ENCODE measurements at regions not wholly inside any gene's neighbourhood (a gene's known extent, or its start where the extent isn't known, plus 50 kb on each side); places are given as distances from the start of the nearest gene placed in this dataset.

- intact Hi-C loops (cut with DNase I), result no loop called here
- no peaks in the 10 kb centered on the region for H3K36me3 ChIP-seq
- H3K27ac ChIP-seq (replicated peaks in 1 of 4), result no peak overlapping the region
- WGBS, result 90% methylated on average over 3 of the region's 4 CpGs
- no peak for DNase-seq (ENCODE audit: extremely low spot score)
- TF ChIP-seq POLR2A (IDR thresholded peaks at IDR 0.05; ENCODE audit: low read depth) (no peak), CTCF (IDR thresholded peaks at IDR 0.05) (no peak), EP300 (IDR thresholded peaks at IDR 0.05) (no peak), POLR2AphosphoS5 (IDR thresholded peaks at IDR 0.05) (no peak)
- no peaks in the 10 kb centered on the region for H3K9me3 ChIP-seq
- no peaks in the 10 kb centered on the region for H3K27me3 ChIP-seq
- H3K4me3 ChIP-seq, result no peak overlapping the region
- peaks cover 0 to 3% (median 0%) of the 10 kb centered on the region in 4 donors for H3K4me1 ChIP-seq
These were observed 54.9 kb upstream of the PCBD1 start for GRCh38 chr10:70943249-70943648.

GRCh38 chr10:70943841-70944466 lies 55.6 kb upstream of the PCBD1 start:
- Histone ChIP-seq H3K4me1 (peaks cover 0 to 3% (median 0%) of the 10 kb centered on the region in 4 donors), H3K36me3 (no peaks in the 10 kb centered on the region), H3K27me3 (no peaks in the 10 kb centered on the region), H3K4me3 (no peak overlapping the region), H3K9me3 (no peaks in the 10 kb centered on the region), H3K27ac (replicated peaks in 1 of 4) (no peak overlapping the region)
- no peak for TF ChIP-seq POLR2AphosphoS5 (IDR thresholded peaks at IDR 0.05)
- TF ChIP-seq EP300 (IDR thresholded peaks at IDR 0.05), result no peak
- TF ChIP-seq CTCF (IDR thresholded peaks at IDR 0.05), result no peak
- no peak for TF ChIP-seq POLR2A (IDR thresholded peaks at IDR 0.05; ENCODE audit: low read depth)
- WGBS, result 94% methylated on average over 13 of the region's 14 CpGs
- no peak for DNase-seq (ENCODE audit: extremely low spot score)
- intact Hi-C loops (cut with DNase I), result no loop called here

DNA sequence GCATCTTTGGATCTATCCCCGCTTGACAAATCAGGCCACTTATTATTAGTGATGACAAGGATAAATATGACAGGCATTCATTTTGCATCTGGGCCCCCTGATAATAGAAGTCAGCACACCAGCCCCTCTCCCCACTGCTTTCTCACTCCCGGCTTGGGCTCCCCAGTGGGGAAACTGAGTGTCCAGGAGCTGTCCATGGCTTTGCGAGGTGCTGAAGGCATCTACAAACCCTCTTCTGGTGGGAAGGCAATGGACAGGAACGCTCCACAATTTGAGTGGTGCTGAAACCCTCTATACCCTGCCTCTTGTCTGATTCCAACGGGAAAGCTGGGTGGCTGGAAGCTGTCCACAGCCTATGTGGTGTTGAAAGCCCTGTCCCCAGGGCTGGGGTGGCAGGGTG lies 61.7 kb upstream of the PCBD1 start:
- no peaks in the 10 kb centered on the region for H3K4me1 ChIP-seq
- TF ChIP-seq EP300 (IDR thresholded peaks at IDR 0.05) (no peak), CTCF (IDR thresholded peaks at IDR 0.05) (no peak), POLR2AphosphoS5 (IDR thresholded peaks at IDR 0.05) (no peak), POLR2A (IDR thresholded peaks at IDR 0.05; ENCODE audit: low read depth) (no peak)
- no peak for DNase-seq (ENCODE audit: extremely low spot score)
- intact Hi-C loops (cut with DNase I), result no loop called here
- no peak overlapping the region for H3K27ac ChIP-seq (replicated peaks in 1 of 4)
- no peaks in the 10 kb centered on the region for H3K36me3 ChIP-seq
- peaks cover 0 to 3% (median 0%) of the 10 kb centered on the region in 4 donors for H3K27me3 ChIP-seq
- no peaks in the 10 kb centered on the region for H3K9me3 ChIP-seq
- no peak overlapping the region for H3K4me3 ChIP-seq
- 88% methylated on average over 5 of the region's 5 CpGs for WGBS

- Histone ChIP-seq H3K27me3 (peaks cover 0 to 3% (median 0%) of the 10 kb centered on the region in 4 donors), H3K27ac (replicated peaks in 1 of 4) (no peak overlapping the region), H3K36me3 (no peaks in the 10 kb centered on the region), H3K4me1 (no peaks in the 10 kb centered on the region), H3K4me3 (no peak overlapping the region), H3K9me3 (no peaks in the 10 kb centered on the region)
- 100% methylated on average over 1 of the region's 1 CpG for WGBS
- intact Hi-C loops (cut with DNase I), result no loop called here
- DNase-seq (ENCODE audit: extremely low spot score), result no peak
- TF ChIP-seq POLR2A (IDR thresholded peaks at IDR 0.05; ENCODE audit: low read depth) (no peak), POLR2AphosphoS5 (IDR thresholded peaks at IDR 0.05) (no peak)
These were observed 62.4 kb upstream of the PCBD1 start for GRCh38 chr10:70950801-70951200.

DNA sequence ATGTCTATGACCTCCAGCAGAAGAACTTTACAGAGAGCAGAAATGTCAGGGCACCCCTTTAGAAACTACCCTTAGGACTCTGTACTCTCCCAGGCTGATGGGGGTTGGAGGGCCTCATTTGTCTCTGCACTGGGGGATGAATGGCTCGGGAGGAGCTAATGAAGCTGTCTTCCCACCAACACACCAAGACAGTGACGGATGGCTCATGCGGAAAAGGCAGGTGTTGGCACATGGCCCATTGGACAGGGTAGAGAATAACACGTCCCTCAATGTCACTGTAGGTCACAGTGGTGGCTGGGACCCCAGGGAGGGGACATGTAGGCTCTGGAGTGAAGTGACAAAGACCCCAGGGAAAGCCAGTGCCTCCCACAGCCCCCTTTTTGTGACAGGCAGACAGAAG lies 64.0 kb upstream of the PCBD1 start:
- H3K27me3 ChIP-seq, result peaks cover 0 to 3% (median 0%) of the 10 kb centered on the region in 4 donors
- no peak overlapping the region for H3K4me3 ChIP-seq
- H3K4me1 ChIP-seq, result no peaks in the 10 kb centered on the region
- H3K36me3 ChIP-seq, result no peaks in the 10 kb centered on the region
- no peaks in the 10 kb centered on the region for H3K9me3 ChIP-seq
- WGBS, result 78% methylated on average over 4 of the region's 4 CpGs
- DNase-seq (ENCODE audit: extremely low spot score), result no peak
- intact Hi-C loops (cut with DNase I), result no loop called here
- H3K27ac ChIP-seq (replicated peaks in 1 of 4), result no peak overlapping the region
- TF ChIP-seq CTCF (IDR thresholded peaks at IDR 0.05) (no peak), POLR2AphosphoS5 (IDR thresholded peaks at IDR 0.05) (no peak), EP300 (IDR thresholded peaks at IDR 0.05) (no peak), POLR2A (IDR thresholded peaks at IDR 0.05; ENCODE audit: low read depth) (no peak)
